ENCODE measurements at regions not wholly inside any gene's neighbourhood (a gene's known extent, or its start where the extent isn't known, plus 50 kb on each side); places are given as distances from the start of the nearest gene placed in this dataset.

- H3K36me3 Mint-ChIP-seq (ENCODE audit: low read depth), result peaks cover 2% of the 10 kb centered on the region; the same call in 2 of the 3 replicates
Measured at GRCh38 chr22:49506010-49506400, 321.7 kb downstream of the BRD1 start.

More at GRCh38 chr22:49506010-49506400, 321.7 kb downstream of the BRD1 start:
- Histone ChIP-seq H3K27me3 (ENCODE audit: insufficient read depth) (no peaks in the 10 kb centered on the region), H3K4me1 (ENCODE audit: insufficient read depth) (no peaks in the 10 kb centered on the region), H3F3A (replicated peaks; ENCODE audit: low read depth) (no peaks in the 10 kb centered on the region), H3K27ac (ENCODE audit: low read depth) (no peak overlapping the region), H3K9me2 (ENCODE audit: insufficient read depth) (no peaks in the 10 kb centered on the region), H3K4me3 (no peak overlapping the region), H4K20me1 (replicated peaks; ENCODE audit: insufficient read depth) (no peaks in the 10 kb centered on the region), H3K4me2 (no peak overlapping the region), H3K79me2 (replicated peaks; ENCODE audit: insufficient read depth) (no peaks in the 10 kb centered on the region), H3K36me3 (ENCODE audit: insufficient read depth) (no peaks in the 10 kb centered on the region; the same call in 1 of the 2 replicates), H2AFZ (no peak overlapping the region)
- Mint-ChIP-seq H3K4me1 (no peaks in the 10 kb centered on the region), H3K27ac (no peak overlapping the region), H3K27me3 (ENCODE audit: insufficient read depth, low read depth, poor library complexity) (no peaks in the 10 kb centered on the region), H3K9me3 (peaks cover 3% of the 10 kb centered on the region), H3K4me3 (no peak overlapping the region)
- TF ChIP-seq CTCF (conservative IDR thresholded peaks at IDR 0.05; ENCODE audit: low read depth in 2 of 2) (no peak), JUNB (IDR thresholded peaks at IDR 0.05; ENCODE audit: unreplicated experiment) (no peak), NANOG (IDR thresholded peaks at IDR 0.05; ENCODE audit: borderline replicate concordance) (no peak), EZH2phosphoT487 (IDR thresholded peaks at IDR 0.05; ENCODE audit: unreplicated experiment) (no peak), REST (IDR thresholded peaks at IDR 0.05; ENCODE audit: unreplicated experiment) (no peak)
- TF ChIP-seq, protein P1, sequence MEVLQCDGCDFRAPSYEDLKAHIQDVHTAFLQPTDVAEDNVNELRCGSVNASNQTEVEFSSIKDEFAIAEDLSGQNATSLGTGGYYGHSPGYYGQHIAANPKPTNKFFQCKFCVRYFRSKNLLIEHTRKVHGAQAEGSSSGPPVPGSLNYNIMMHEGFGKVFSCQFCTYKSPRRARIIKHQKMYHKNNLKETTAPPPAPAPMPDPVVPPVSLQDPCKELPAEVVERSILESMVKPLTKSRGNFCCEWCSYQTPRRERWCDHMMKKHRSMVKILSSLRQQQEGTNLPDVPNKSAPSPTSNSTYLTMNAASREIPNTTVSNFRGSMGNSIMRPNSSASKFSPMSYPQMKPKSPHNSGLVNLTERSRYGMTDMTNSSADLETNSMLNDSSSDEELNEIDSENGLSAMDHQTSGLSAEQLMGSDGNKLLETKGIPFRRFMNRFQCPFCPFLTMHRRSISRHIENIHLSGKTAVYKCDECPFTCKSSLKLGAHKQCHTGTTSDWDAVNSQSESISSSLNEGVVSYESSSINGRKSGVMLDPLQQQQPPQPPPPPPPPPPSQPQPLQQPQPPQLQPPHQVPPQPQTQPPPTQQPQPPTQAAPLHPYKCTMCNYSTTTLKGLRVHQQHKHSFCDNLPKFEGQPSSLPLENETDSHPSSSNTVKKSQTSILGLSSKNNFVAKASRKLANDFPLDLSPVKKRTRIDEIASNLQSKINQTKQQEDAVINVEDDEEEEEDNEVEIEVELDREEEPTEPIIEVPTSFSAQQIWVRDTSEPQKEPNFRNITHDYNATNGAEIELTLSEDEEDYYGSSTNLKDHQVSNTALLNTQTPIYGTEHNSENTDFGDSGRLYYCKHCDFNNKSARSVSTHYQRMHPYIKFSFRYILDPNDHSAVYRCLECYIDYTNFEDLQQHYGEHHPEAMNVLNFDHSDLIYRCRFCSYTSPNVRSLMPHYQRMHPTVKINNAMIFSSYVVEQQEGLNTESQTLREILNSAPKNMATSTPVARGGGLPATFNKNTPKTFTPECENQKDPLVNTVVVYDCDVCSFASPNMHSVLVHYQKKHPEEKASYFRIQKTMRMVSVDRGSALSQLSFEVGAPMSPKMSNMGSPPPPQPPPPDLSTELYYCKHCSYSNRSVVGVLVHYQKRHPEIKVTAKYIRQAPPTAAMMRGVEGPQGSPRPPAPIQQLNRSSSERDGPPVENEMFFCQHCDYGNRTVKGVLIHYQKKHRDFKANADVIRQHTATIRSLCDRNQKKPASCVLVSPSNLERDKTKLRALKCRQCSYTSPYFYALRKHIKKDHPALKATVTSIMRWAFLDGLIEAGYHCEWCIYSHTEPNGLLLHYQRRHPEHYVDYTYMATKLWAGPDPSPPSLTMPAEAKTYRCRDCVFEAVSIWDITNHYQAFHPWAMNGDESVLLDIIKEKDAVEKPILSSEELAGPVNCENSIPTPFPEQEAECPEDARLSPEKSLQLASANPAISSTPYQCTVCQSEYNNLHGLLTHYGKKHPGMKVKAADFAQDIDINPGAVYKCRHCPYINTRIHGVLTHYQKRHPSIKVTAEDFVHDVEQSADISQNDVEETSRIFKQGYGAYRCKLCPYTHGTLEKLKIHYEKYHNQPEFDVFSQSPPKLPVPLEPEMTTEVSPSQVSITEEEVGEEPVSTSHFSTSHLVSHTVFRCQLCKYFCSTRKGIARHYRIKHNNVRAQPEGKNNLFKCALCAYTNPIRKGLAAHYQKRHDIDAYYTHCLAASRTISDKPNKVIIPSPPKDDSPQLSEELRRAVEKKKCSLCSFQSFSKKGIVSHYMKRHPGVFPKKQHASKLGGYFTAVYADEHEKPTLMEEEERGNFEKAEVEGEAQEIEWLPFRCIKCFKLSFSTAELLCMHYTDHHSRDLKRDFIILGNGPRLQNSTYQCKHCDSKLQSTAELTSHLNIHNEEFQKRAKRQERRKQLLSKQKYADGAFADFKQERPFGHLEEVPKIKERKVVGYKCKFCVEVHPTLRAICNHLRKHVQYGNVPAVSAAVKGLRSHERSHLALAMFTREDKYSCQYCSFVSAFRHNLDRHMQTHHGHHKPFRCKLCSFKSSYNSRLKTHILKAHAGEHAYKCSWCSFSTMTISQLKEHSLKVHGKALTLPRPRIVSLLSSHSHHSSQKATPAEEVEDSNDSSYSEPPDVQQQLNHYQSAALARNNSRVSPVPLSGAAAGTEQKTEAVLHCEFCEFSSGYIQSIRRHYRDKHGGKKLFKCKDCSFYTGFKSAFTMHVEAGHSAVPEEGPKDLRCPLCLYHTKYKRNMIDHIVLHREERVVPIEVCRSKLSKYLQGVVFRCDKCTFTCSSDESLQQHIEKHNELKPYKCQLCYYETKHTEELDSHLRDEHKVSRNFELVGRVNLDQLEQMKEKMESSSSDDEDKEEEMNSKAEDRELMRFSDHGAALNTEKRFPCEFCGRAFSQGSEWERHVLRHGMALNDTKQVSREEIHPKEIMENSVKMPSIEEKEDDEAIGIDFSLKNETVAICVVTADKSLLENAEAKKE (CRISPR knock-in tag; IDR thresholded peaks at IDR 0.05), result no peak
- no peak for ATAC-seq
- no peak for DNase-seq (ENCODE audit: low spot score)

Measured in GM23338 (cell line).